ENCODE measurements at regions not wholly inside any gene's neighbourhood (a gene's known extent, or its start where the extent isn't known, plus 50 kb on each side); places are given as distances from the start of the nearest gene placed in this dataset.

DNA sequence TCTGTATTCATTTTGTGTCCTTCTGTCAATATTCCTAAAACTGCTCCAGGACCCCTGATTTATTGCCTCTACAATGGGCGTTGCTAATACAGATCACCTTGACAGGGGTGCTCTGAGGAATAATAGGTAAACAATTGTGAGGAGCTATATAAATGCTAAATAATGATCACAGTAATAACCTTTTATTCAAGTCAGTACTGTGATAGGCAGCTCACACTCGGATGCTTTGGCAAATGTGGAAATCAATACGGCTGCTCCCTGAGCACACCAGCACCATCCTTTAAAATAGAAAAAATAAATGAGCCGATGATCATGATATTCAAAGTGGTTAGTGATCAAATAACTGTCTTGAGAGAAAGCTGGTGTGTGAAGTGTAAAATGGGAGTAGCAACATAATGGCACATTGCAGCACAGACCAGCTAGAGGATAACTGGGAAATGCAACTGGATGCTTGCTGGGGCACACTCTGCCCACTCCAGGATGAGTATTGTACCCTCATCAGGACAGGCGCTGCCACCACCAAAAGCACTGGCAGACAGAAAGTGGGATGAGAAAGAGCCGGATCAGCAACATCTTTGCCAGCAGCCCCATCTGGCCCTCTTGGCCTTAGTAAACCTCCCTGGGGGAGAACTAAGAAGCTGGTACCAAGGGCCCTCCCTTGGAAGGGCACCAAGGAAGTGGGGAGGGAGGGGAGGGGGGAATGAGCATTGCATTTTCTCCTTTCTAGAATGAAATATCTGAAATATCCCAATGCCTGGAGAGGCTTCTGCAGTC lies 69.4 kb upstream of the SPATA31D4 start:
- TF ChIP-seq, protein P1, sequence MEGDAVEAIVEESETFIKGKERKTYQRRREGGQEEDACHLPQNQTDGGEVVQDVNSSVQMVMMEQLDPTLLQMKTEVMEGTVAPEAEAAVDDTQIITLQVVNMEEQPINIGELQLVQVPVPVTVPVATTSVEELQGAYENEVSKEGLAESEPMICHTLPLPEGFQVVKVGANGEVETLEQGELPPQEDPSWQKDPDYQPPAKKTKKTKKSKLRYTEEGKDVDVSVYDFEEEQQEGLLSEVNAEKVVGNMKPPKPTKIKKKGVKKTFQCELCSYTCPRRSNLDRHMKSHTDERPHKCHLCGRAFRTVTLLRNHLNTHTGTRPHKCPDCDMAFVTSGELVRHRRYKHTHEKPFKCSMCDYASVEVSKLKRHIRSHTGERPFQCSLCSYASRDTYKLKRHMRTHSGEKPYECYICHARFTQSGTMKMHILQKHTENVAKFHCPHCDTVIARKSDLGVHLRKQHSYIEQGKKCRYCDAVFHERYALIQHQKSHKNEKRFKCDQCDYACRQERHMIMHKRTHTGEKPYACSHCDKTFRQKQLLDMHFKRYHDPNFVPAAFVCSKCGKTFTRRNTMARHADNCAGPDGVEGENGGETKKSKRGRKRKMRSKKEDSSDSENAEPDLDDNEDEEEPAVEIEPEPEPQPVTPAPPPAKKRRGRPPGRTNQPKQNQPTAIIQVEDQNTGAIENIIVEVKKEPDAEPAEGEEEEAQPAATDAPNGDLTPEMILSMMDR (IDR thresholded peaks at IDR 0.05), result no peak
- no peak for TF ChIP-seq POLR2A (IDR thresholded peaks at IDR 0.05)

Measured in gastroesophageal sphincter (tissue), 3 donors.